H1 (cell line): ENCODE measurements at regions not wholly inside any gene's neighbourhood (a gene's known extent, or its start where the extent isn't known, plus 50 kb on each side); places are given as distances from the start of the nearest gene placed in this dataset.

ENCODE experiments used
- BACH1 ChIP-seq: IDR thresholded peaks from 2 replicates; pipeline ENCODE4 v1.6.1; 2012; ENCODE audit warnings: low read length, improper control_type of control experiment
- BRCA1 ChIP-seq: IDR thresholded peaks from 2 replicates; pipeline ENCODE4 v1.6.1; 2012; ENCODE audit warnings: low read depth, low read length, improper control_type of control experiment
- CBX5 ChIP-seq: fragments of 300-800, 300-1000 bp; sonication (generic); IDR thresholded peaks from 2 replicates; pipeline ENCODE4 v1.7.1; 2016; ENCODE audit warnings: antibody characterized with exemption, low read length, low read depth
- CHD2 ChIP-seq: IDR thresholded peaks from 2 replicates; pipeline ENCODE4 v1.6.1; 2012; ENCODE audit warnings: low read length, improper control_type of control experiment
- CHD7 ChIP-seq: fragments of 300-600 bp; sonication (generic); IDR thresholded peaks from 2 replicates; pipeline ENCODE4 v1.7.1; 2012; ENCODE audit warnings: low read length, moderate library complexity, mild to moderate bottlenecking, inconsistent platforms; ENCODE audit not compliant: insufficient replicate concordance
- CTBP2 ChIP-seq: IDR thresholded peaks from 2 replicates; pipeline ENCODE4 v1.7.0; 2011; ENCODE audit warnings: borderline replicate concordance, mild to moderate bottlenecking, moderate library complexity, mixed read lengths, low read length; ENCODE audit not compliant: insufficient read depth, insufficient read length
- GTF2F1 ChIP-seq: IDR thresholded peaks from 2 replicates; pipeline ENCODE4 v1.6.1; 2012; ENCODE audit warnings: low read depth, low read length, improper control_type of control experiment, borderline replicate concordance
- KDM1A ChIP-seq: fragments of 200-600, 300-600 bp; sonication (generic); IDR thresholded peaks from 2 replicates; pipeline ENCODE4 v1.7.1; 2016; ENCODE audit warnings: mild to moderate bottlenecking, low read length, borderline replicate concordance
- POLR2A ChIP-seq, 2 experiments: IDR thresholded peaks; 1 replicate in 1 of 2; 2 replicates in 1 of 2; pipeline ENCODE4 v1.6.1; 2011; ENCODE audit warnings: low read depth in 2 of 2, low read length in 2 of 2, mild to moderate bottlenecking in 2 of 2; ENCODE audit errors: control extremely low read depth in 1 of 2
- POLR2AphosphoS5 ChIP-seq: IDR thresholded peaks from 2 replicates; pipeline ENCODE4 v1.6.1; 2011; ENCODE audit warnings: low read depth, low read length
- SP4 ChIP-seq: IDR thresholded peaks from 2 replicates; pipeline ENCODE4 v1.6.1; 2012; ENCODE audit warnings: low read length, inconsistent platforms

- TF ChIP-seq CHD7 (no peak), GTF2F1 (no peak), BRCA1 (no peak), CBX5 (no peak), KDM1A (no peak), CHD2 (no peak), CTBP2 (no peak), SP4 (no peak), POLR2A (IDR thresholded peaks at IDR 0.05; ENCODE audit: control extremely low read depth in 1 of 2, low read depth in 2 of 2, low read length in 2 of 2) (no peak), BACH1 (no peak), POLR2AphosphoS5 (no peak)
Measured at GRCh38 chr20:22781869-22782268, 197.5 kb upstream of the FOXA2 start (continued).
